MM.1S (cell line): ENCODE measurements at regions not wholly inside any gene's neighbourhood (a gene's known extent, or its start where the extent isn't known, plus 50 kb on each side); places are given as distances from the start of the nearest gene placed in this dataset.

Experiments
- DNase-seq: peaks from one replicate; pipeline ENCODE4 v3.0.0-alpha.2; 2015
- H2AFZ ChIP-seq: fragments of 300-600 bp; sonication (generic); 2 replicates; pipeline ENCODE4 v1.6.0; 2016; ENCODE audit warnings: antibody characterized with exemption, low read length
- H3F3A ChIP-seq: fragments of 300-600 bp; sonication (generic); 2 replicates; pipeline ENCODE4 v1.6.1; 2016; ENCODE audit warnings: mild to moderate bottlenecking, antibody characterized with exemption, low read length, moderate library complexity, mixed read lengths; ENCODE audit not compliant: insufficient read depth
- H3K27ac ChIP-seq: fragments of 300-600 bp; sonication (generic); 2 replicates; pipeline ENCODE4 v1.5.1; 2016; ENCODE audit warnings: mild to moderate bottlenecking, low read length
- H3K27me3 ChIP-seq: fragments of 300-600 bp; sonication (generic); replicated peaks from 2 replicates; pipeline ENCODE4 v1.6.0; 2016; ENCODE audit warnings: low read length; ENCODE audit not compliant: insufficient read depth
- H3K36me3 ChIP-seq: fragments of 300-600 bp; sonication (generic); replicated peaks from 2 replicates; pipeline ENCODE4 v1.6.1; 2016; ENCODE audit warnings: mild to moderate bottlenecking, low read length, mixed read lengths; ENCODE audit not compliant: insufficient read depth
- H3K4me1 ChIP-seq: fragments of 300-600 bp; sonication (generic); 2 replicates; pipeline ENCODE4 v1.6.1; 2016; ENCODE audit warnings: low read length, mixed read lengths
- H3K4me2 ChIP-seq: fragments of 300-600 bp; sonication (generic); 2 replicates; pipeline ENCODE4 v1.6.0; 2016; ENCODE audit warnings: low read depth, low read length
- H3K4me3 ChIP-seq: fragments of 300-600 bp; sonication (generic); 2 replicates; pipeline ENCODE4 v1.5.1; 2016; ENCODE audit warnings: low read length, mixed read lengths
- H3K79me2 ChIP-seq: fragments of 300-600 bp; sonication (generic); 2 replicates; pipeline ENCODE4 v1.6.1; 2016; ENCODE audit warnings: mixed run types, low read length, mixed read lengths
- H3K9ac ChIP-seq: fragments of 300-600 bp; sonication (generic); 2 replicates; pipeline ENCODE4 v1.6.1; 2016; ENCODE audit warnings: low read length, mixed read lengths
- H3K9me2 ChIP-seq: fragments of 300-600 bp; sonication (generic); replicated peaks from 2 replicates; pipeline ENCODE4 v1.6.1; 2016; ENCODE audit warnings: mild to moderate bottlenecking, low read length, mixed read lengths; ENCODE audit not compliant: insufficient read depth
- H3K9me3 ChIP-seq: fragments of 300-600 bp; sonication (generic); replicated peaks from 2 replicates; pipeline ENCODE4 v1.6.1; 2016; ENCODE audit warnings: mild to moderate bottlenecking, low read length, mixed read lengths; ENCODE audit not compliant: insufficient read depth
- H4K20me1 ChIP-seq: fragments of 300-600 bp; sonication (generic); 2 replicates; pipeline ENCODE4 v1.6.1; 2016; ENCODE audit warnings: mild to moderate bottlenecking, low read length, moderate library complexity, mixed read lengths; ENCODE audit not compliant: insufficient read depth
- CTCF ChIP-seq: fragments of 300-600 bp; sonication (generic); IDR thresholded peaks from 2 replicates; pipeline ENCODE4 v1.5.1; 2016; ENCODE audit warnings: antibody characterized with exemption, low read length, mixed read lengths
- EZH2 ChIP-seq: fragments of 300-600 bp; sonication (generic); optimal IDR thresholded peaks from 2 replicates; pipeline ENCODE3; 2017; ENCODE audit warnings: low read depth, mild to moderate bottlenecking, antibody characterized with exemption, low read length, mixed read lengths
- EZH2phosphoT487 ChIP-seq: fragments of 300-600 bp; sonication (generic); IDR thresholded peaks from 2 replicates; pipeline ENCODE4 v1.6.1; 2018; ENCODE audit warnings: antibody characterized with exemption, low read length

GRCh38 chr2:184270660-184271059 lies 327.7 kb upstream of the ZNF804A start:
- H3K4me1 ChIP-seq = no peaks in the 10 kb centered on the region
- no peak overlapping the region for H3K4me3 ChIP-seq
- no peak overlapping the region for H3K4me2 ChIP-seq
- no peaks in the 10 kb centered on the region for H4K20me1 ChIP-seq
- no peaks in the 10 kb centered on the region for H3K79me2 ChIP-seq
- H3K36me3 ChIP-seq = no peaks in the 10 kb centered on the region
- H3K9me3 ChIP-seq = no peaks in the 10 kb centered on the region
- H3K27me3 ChIP-seq = no peaks in the 10 kb centered on the region
- no peak overlapping the region for H3K27ac ChIP-seq
- no peaks in the 10 kb centered on the region for H3K9me2 ChIP-seq
- H3K9ac ChIP-seq = no peak overlapping the region
- no peaks in the 10 kb centered on the region for H3F3A ChIP-seq
- DNase-seq = no peak
- no peak overlapping the region for H2AFZ ChIP-seq
- TF ChIP-seq EZH2phosphoT487 (no peak), EZH2 (no peak), CTCF (no peak)

GRCh38 chr2:184272056-184272455 lies 326.3 kb upstream of the ZNF804A start:
- Histone ChIP-seq H3K4me1 (no peaks in the 10 kb centered on the region), H3K79me2 (no peaks in the 10 kb centered on the region), H3K27ac (no peak overlapping the region), H3F3A (no peaks in the 10 kb centered on the region), H2AFZ (no peak overlapping the region), H3K4me2 (no peak overlapping the region), H3K9ac (no peak overlapping the region), H4K20me1 (no peaks in the 10 kb centered on the region), H3K4me3 (no peak overlapping the region), H3K27me3 (no peaks in the 10 kb centered on the region), H3K36me3 (no peaks in the 10 kb centered on the region), H3K9me3 (no peaks in the 10 kb centered on the region), H3K9me2 (no peaks in the 10 kb centered on the region)
- TF ChIP-seq EZH2phosphoT487 = no peak
- TF ChIP-seq EZH2 = no peak
- TF ChIP-seq CTCF = no peak
- DNase-seq = no peak

- H3K9me2 ChIP-seq = no peaks in the 10 kb centered on the region
- no peaks in the 10 kb centered on the region for H3K9me3 ChIP-seq
- H3K36me3 ChIP-seq = no peaks in the 10 kb centered on the region
- H3F3A ChIP-seq = no peaks in the 10 kb centered on the region
- no peak overlapping the region for H3K4me2 ChIP-seq
- no peaks in the 10 kb centered on the region for H4K20me1 ChIP-seq
- no peak overlapping the region for H3K4me3 ChIP-seq
- no peak for DNase-seq
- no peak overlapping the region for H3K27ac ChIP-seq
- H3K79me2 ChIP-seq = no peaks in the 10 kb centered on the region
- H3K4me1 ChIP-seq = no peaks in the 10 kb centered on the region
- H3K9ac ChIP-seq = no peak overlapping the region
- H3K27me3 ChIP-seq = no peaks in the 10 kb centered on the region
- TF ChIP-seq EZH2 (no peak), EZH2phosphoT487 (no peak), CTCF (no peak)
- H2AFZ ChIP-seq = no peak overlapping the region
Measured at GRCh38 chr2:184294831-184295230, 303.5 kb upstream of the ZNF804A start.
